ENCODE measurements at regions not wholly inside any gene's neighbourhood (a gene's known extent, or its start where the extent isn't known, plus 50 kb on each side); places are given as distances from the start of the nearest gene placed in this dataset.
A peak's percentile ranks its signal among the peaks of the same experiment; 100 is the strongest.

- no peak for DNase-seq
- H3K27me3 ChIP-seq = no peaks in the 10 kb centered on the region
- no peaks in the 10 kb centered on the region for H3K4me1 ChIP-seq
- intact Hi-C loops (cut with DNase I) = no loop called here
- no peaks in the 10 kb centered on the region for H3K36me3 ChIP-seq
- no peak for TF ChIP-seq CTCF (IDR thresholded peaks at IDR 0.05)
- no peak overlapping the region for H3K27ac ChIP-seq
- no peaks in the 10 kb centered on the region for H3K9me3 ChIP-seq
- no peak overlapping the region for H3K4me3 ChIP-seq
- ATAC-seq = no peak
Observed at GRCh38 chr5:99119326-99119725, 190.5 kb upstream of the CHD1 start.

GRCh38 chr5:99116526-99116925 is 187.7 kb upstream of the CHD1 start:
- TF ChIP-seq CTCF (IDR thresholded peaks at IDR 0.05) = no peak
- no peak for DNase-seq
- H3K27ac ChIP-seq = no peak overlapping the region
- no peaks in the 10 kb centered on the region for H3K4me1 ChIP-seq
- intact Hi-C loops (cut with DNase I) = no loop called here
- no peaks in the 10 kb centered on the region for H3K9me3 ChIP-seq
- no peak for ATAC-seq
- H3K4me3 ChIP-seq = no peak overlapping the region
- no peaks in the 10 kb centered on the region for H3K27me3 ChIP-seq
- H3K36me3 ChIP-seq = no peaks in the 10 kb centered on the region

- no peaks in the 10 kb centered on the region for H3K4me1 ChIP-seq
- intact Hi-C loops (cut with DNase I) = no loop called here
- H3K27ac ChIP-seq = no peak overlapping the region
- H3K36me3 ChIP-seq = no peaks in the 10 kb centered on the region
- no peaks in the 10 kb centered on the region for H3K27me3 ChIP-seq
- H3K4me3 ChIP-seq = no peak overlapping the region
- DNase-seq (no peak), ATAC-seq (no peak)
- TF ChIP-seq CTCF (IDR thresholded peaks at IDR 0.05) = no peak
- H3K9me3 ChIP-seq = no peaks in the 10 kb centered on the region
Observed at GRCh38 chr5:99109894-99110293, 181.1 kb upstream of the CHD1 start.

- DNase-seq = no peak
- no peak overlapping the region for H3K27ac ChIP-seq
- no peaks in the 10 kb centered on the region for H3K36me3 ChIP-seq
- H3K27me3 ChIP-seq = no peaks in the 10 kb centered on the region
- H3K4me1 ChIP-seq = no peaks in the 10 kb centered on the region
- intact Hi-C loops (cut with DNase I) = no loop called here
- no peak for ATAC-seq
- H3K9me3 ChIP-seq = no peaks in the 10 kb centered on the region
- H3K4me3 ChIP-seq = no peak overlapping the region
- TF ChIP-seq CTCF (IDR thresholded peaks at IDR 0.05) = no peak
Observed at GRCh38 chr5:99105216-99105615, 176.4 kb upstream of the CHD1 start.

GRCh38 chr5:99104538-99105132 is 175.8 kb upstream of the CHD1 start:
- peak; percentile 67 for TF ChIP-seq CTCF (IDR thresholded peaks at IDR 0.05)
- peak; percentile 53 for ATAC-seq

More at GRCh38 chr5:99104538-99105132, 175.8 kb upstream of the CHD1 start:
- no peak for DNase-seq
- no peaks in the 10 kb centered on the region for H3K36me3 ChIP-seq
- H3K4me1 ChIP-seq = no peaks in the 10 kb centered on the region
- no peak overlapping the region for H3K4me3 ChIP-seq
- H3K27ac ChIP-seq = no peak overlapping the region
- intact Hi-C loops (cut with DNase I) = no loop called here
- no peaks in the 10 kb centered on the region for H3K27me3 ChIP-seq
- H3K9me3 ChIP-seq = no peaks in the 10 kb centered on the region
